ENCODE measurements at regions not wholly inside any gene's neighbourhood (a gene's known extent, or its start where the extent isn't known, plus 50 kb on each side); places are given as distances from the start of the nearest gene placed in this dataset.

GRCh38 chr5:74094096-74094781 is 468.2 kb downstream of the ARHGEF28 start:
- H3K9me3 ChIP-seq (ENCODE audit: control insufficient read depth, low read length) = no peaks in the 10 kb centered on the region
- no peaks in the 10 kb centered on the region for H3K4me1 ChIP-seq
- H3K27me3 ChIP-seq (ENCODE audit: control insufficient read depth, insufficient read depth, low read length) = no peaks in the 10 kb centered on the region
- H3K4me2 ChIP-seq (ENCODE audit: low read length) = no peak overlapping the region
- no peak overlapping the region for H2AFZ ChIP-seq
- TF ChIP-seq, protein P1, sequence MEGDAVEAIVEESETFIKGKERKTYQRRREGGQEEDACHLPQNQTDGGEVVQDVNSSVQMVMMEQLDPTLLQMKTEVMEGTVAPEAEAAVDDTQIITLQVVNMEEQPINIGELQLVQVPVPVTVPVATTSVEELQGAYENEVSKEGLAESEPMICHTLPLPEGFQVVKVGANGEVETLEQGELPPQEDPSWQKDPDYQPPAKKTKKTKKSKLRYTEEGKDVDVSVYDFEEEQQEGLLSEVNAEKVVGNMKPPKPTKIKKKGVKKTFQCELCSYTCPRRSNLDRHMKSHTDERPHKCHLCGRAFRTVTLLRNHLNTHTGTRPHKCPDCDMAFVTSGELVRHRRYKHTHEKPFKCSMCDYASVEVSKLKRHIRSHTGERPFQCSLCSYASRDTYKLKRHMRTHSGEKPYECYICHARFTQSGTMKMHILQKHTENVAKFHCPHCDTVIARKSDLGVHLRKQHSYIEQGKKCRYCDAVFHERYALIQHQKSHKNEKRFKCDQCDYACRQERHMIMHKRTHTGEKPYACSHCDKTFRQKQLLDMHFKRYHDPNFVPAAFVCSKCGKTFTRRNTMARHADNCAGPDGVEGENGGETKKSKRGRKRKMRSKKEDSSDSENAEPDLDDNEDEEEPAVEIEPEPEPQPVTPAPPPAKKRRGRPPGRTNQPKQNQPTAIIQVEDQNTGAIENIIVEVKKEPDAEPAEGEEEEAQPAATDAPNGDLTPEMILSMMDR (IDR thresholded peaks at IDR 0.05) = no peak
- H3K79me2 ChIP-seq = no peaks in the 10 kb centered on the region
- H3K4me3 ChIP-seq (ENCODE audit: low read depth, low read length) = no peak overlapping the region
- H3K9ac ChIP-seq = no peak overlapping the region
- no peaks in the 10 kb centered on the region for H3K36me3 ChIP-seq (ENCODE audit: control insufficient read depth, insufficient read depth, low read length)
- no peak overlapping the region for H3K27ac ChIP-seq

- H3K4me1 ChIP-seq = no peaks in the 10 kb centered on the region
- H2AFZ ChIP-seq = no peak overlapping the region
- no peaks in the 10 kb centered on the region for H3K27me3 ChIP-seq (ENCODE audit: control insufficient read depth, insufficient read depth, low read length)
- no peak overlapping the region for H3K4me2 ChIP-seq (ENCODE audit: low read length)
- TF ChIP-seq, protein P1 (IDR thresholded peaks at IDR 0.05) = no peak
- H3K36me3 ChIP-seq (ENCODE audit: control insufficient read depth, insufficient read depth, low read length) = no peaks in the 10 kb centered on the region
- H3K27ac ChIP-seq = no peak overlapping the region
- no peak overlapping the region for H3K4me3 ChIP-seq (ENCODE audit: low read depth, low read length)
- H3K79me2 ChIP-seq = no peaks in the 10 kb centered on the region
- H3K9ac ChIP-seq = no peak overlapping the region
- no peaks in the 10 kb centered on the region for H3K9me3 ChIP-seq (ENCODE audit: control insufficient read depth, low read length)
These were observed 467.6 kb downstream of the ARHGEF28 start for GRCh38 chr5:74093561-74093960.

DNA sequence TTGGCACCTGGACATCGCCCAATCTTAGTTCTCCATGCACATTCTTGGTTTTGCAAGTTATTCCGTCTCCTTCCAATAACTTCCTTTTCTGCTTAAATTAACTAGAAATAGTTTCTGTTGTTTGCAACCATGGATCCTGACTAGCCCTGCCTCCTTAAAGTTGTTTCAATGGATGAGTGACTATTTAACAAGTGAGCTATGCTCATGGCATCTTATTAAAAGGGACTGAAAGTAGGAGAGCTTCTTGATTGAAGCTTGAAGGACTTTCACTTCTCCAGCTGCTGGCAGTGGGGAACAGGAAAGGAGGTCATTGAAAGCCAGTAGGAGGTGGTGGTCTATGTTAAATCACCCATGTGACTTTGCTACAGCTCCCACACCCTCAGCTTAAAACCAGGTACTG is 466.8 kb downstream of the ARHGEF28 start:
- Histone ChIP-seq H3K4me1 (no peaks in the 10 kb centered on the region), H3K36me3 (ENCODE audit: control insufficient read depth, insufficient read depth, low read length) (no peaks in the 10 kb centered on the region), H3K79me2 (no peaks in the 10 kb centered on the region), H3K27me3 (ENCODE audit: control insufficient read depth, insufficient read depth, low read length) (no peaks in the 10 kb centered on the region), H3K4me3 (ENCODE audit: low read depth, low read length) (no peak overlapping the region), H3K27ac (no peak overlapping the region), H2AFZ (no peak overlapping the region), H3K9me3 (ENCODE audit: control insufficient read depth, low read length) (no peaks in the 10 kb centered on the region), H3K9ac (no peak overlapping the region), H3K4me2 (ENCODE audit: low read length) (no peak overlapping the region)
- TF ChIP-seq, protein P1 (IDR thresholded peaks at IDR 0.05) = no peak

DNA sequence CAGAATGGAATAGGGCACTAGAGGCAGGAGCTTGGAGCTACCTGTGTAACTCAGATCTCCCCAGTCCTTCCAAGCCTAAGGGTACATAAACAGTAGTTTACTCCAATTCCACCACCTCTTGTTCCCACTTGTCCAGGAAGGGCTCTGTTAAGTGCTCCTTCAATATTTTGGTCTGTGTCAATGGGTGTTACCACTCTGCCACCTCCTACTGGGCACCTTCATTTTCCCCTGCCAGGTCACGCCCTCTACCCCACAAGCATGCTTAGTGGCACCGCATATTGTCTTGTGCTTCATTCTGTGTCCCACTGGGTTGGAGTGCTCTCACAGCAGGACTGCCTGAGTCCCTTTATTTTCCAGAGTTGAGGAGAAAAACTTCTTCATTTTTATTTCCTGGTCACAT is 459.8 kb downstream of the ARHGEF28 start:
- H3K79me2 ChIP-seq = no peaks in the 10 kb centered on the region
- TF ChIP-seq, protein P1 (IDR thresholded peaks at IDR 0.05) = no peak
- no peak overlapping the region for H2AFZ ChIP-seq
- no peak overlapping the region for H3K9ac ChIP-seq
- no peaks in the 10 kb centered on the region for H3K27me3 ChIP-seq (ENCODE audit: control insufficient read depth, insufficient read depth, low read length)
- no peak overlapping the region for H3K27ac ChIP-seq
- H3K9me3 ChIP-seq (ENCODE audit: control insufficient read depth, low read length) = no peaks in the 10 kb centered on the region
- peaks cover 4% of the 10 kb centered on the region for H3K4me1 ChIP-seq
- no peak overlapping the region for H3K4me3 ChIP-seq (ENCODE audit: low read depth, low read length)
- H3K36me3 ChIP-seq (ENCODE audit: control insufficient read depth, insufficient read depth, low read length) = no peaks in the 10 kb centered on the region
- no peak overlapping the region for H3K4me2 ChIP-seq (ENCODE audit: low read length)

- Histone ChIP-seq H3K4me1 (peaks cover 4% of the 10 kb centered on the region), H3K27ac (no peak overlapping the region), H3K36me3 (ENCODE audit: control insufficient read depth, insufficient read depth, low read length) (no peaks in the 10 kb centered on the region), H3K79me2 (no peaks in the 10 kb centered on the region), H3K4me2 (ENCODE audit: low read length) (peak overlapping the region; percentile 4), H3K9ac (no peak overlapping the region), H3K4me3 (ENCODE audit: low read depth, low read length) (no peak overlapping the region), H3K9me3 (ENCODE audit: control insufficient read depth, low read length) (no peaks in the 10 kb centered on the region), H3K27me3 (ENCODE audit: control insufficient read depth, insufficient read depth, low read length) (no peaks in the 10 kb centered on the region), H2AFZ (no peak overlapping the region)
- TF ChIP-seq, protein P1 (IDR thresholded peaks at IDR 0.05) = no peak
These were observed 459.2 kb downstream of the ARHGEF28 start for GRCh38 chr5:74085186-74085585.

Data from parathyroid adenoma (tissue), 2 donors.